GM21717 (cell line): ENCODE measurements at regions not wholly inside any gene's neighbourhood (a gene's known extent, or its start where the extent isn't known, plus 50 kb on each side); places are given as distances from the start of the nearest gene placed in this dataset.
A peak's percentile ranks its signal among the peaks of the same experiment; 100 is the strongest.

Source experiments
- ATAC-seq: cut with Tn5 transposase; IDR thresholded peaks from one replicate; pipeline ENCODE4 v1.9.1; 2021; ENCODE audit warnings: mild to moderate bottlenecking, moderate library complexity; ENCODE audit not compliant: unreplicated experiment

GRCh38 chr18:23384778-23385736, 68.0 kb upstream of the RIOK3 start:
- ATAC-seq, result peak; percentile 70

- no peak for ATAC-seq
Observed at GRCh38 chr18:23386317-23386716, 66.8 kb upstream of the RIOK3 start.

GRCh38 chr18:23387265-23387664, 65.8 kb upstream of the RIOK3 start:
- ATAC-seq, result no peak

- no peak for ATAC-seq
Observed at GRCh38 chr18:23388357-23388756, 64.7 kb upstream of the RIOK3 start.

GRCh38 chr18:23391156-23391555, 61.9 kb upstream of the RIOK3 start:
- no peak for ATAC-seq

- no peak for ATAC-seq
Observed at GRCh38 chr18:23397907-23398306, 55.2 kb upstream of the RIOK3 start.

- no peak for ATAC-seq
Observed at GRCh38 chr18:23398401-23398800, 54.7 kb upstream of the RIOK3 start.

- no peak for ATAC-seq
Observed at GRCh38 chr18:23399067-23399466, 54.0 kb upstream of the RIOK3 start.

GRCh38 chr18:23400918-23401317, 52.2 kb upstream of the RIOK3 start:
- no peak for ATAC-seq

GRCh38 chr18:23401400-23402347, 51.4 kb upstream of the RIOK3 start:
- ATAC-seq, result no peak
